H1 (cell line): ENCODE measurements at regions not wholly inside any gene's neighbourhood (a gene's known extent, or its start where the extent isn't known, plus 50 kb on each side); places are given as distances from the start of the nearest gene placed in this dataset.

ENCODE experiments used
- CTCF ChIA-PET: fragments of 300-600 bp; sonication (Branson Sonifier 250); formaldehyde crosslinking; loops from one replicate; lab custom pipeline; 2021; ENCODE audit not compliant: partially characterized antibody; lab: Charles Lee
- POLR2A ChIA-PET: fragments of 300-600 bp; sonication (Branson Sonifier 250); formaldehyde crosslinking; loops from one replicate; lab custom pipeline; 2021; ENCODE audit warnings: inconsistent platforms; ENCODE audit not compliant: partially characterized antibody; lab: Charles Lee
- DNase-seq, 2 experiments: peaks; one replicate each; pipeline versions ENCODE4 v3.0.0 to v3.0.0-alpha.2; 2010 to 2022; ENCODE audit warnings: low spot score in 2 of 2, low read depth in 1 of 2, mixed read lengths in 1 of 2
- FAIRE-seq: peaks from 2 replicates; lab custom pipeline; 2011; peaks lifted over from hg19 to GRCh38; lab: Jason Lieb, UNC
- H2AFZ ChIP-seq: 2 replicates; pipeline ENCODE4 v1.8.1; 2012; ENCODE audit warnings: low read length, inconsistent platforms
- H2AK5ac ChIP-seq: 2 replicates; pipeline ENCODE4 v1.6.1; 2013; ENCODE audit warnings: low read depth, low read length
- H2BK120ac ChIP-seq: replicated peaks from 2 replicates; pipeline ENCODE3; 2013; ENCODE audit warnings: low read depth, low read length, inconsistent platforms
- H2BK12ac ChIP-seq: 2 replicates; pipeline ENCODE4 v1.6.1; 2013; ENCODE audit warnings: low read depth, low read length
- H2BK15ac ChIP-seq: 2 replicates; pipeline ENCODE4 v1.6.1; 2013; ENCODE audit warnings: low read length
- H2BK20ac ChIP-seq: 2 replicates; pipeline ENCODE4 v1.6.1; 2013; ENCODE audit warnings: low read length
- H2BK5ac ChIP-seq: 2 replicates; pipeline ENCODE4 v1.6.1; 2013; ENCODE audit warnings: low read depth, low read length
- H3K14ac ChIP-seq: 2 replicates; pipeline ENCODE4 v1.6.1; 2013; ENCODE audit warnings: inconsistent platforms; ENCODE audit not compliant: insufficient read length
- H3K18ac ChIP-seq: 2 replicates; pipeline ENCODE4 v1.6.1; 2013; ENCODE audit warnings: low read length; ENCODE audit errors: extremely low read depth
- H3K23ac ChIP-seq: 2 replicates; pipeline ENCODE4 v1.6.1; 2013; ENCODE audit warnings: inconsistent platforms; ENCODE audit not compliant: insufficient read length
- H3K23me2 ChIP-seq: 2 replicates; pipeline ENCODE4 v1.6.1; 2013; ENCODE audit warnings: low read depth, low read length
- H3K27ac ChIP-seq: 2 replicates; pipeline ENCODE4 v1.6.1; 2011; ENCODE audit warnings: low read depth, low read length, inconsistent platforms
- H3K27me3 ChIP-seq, 4 experiments: replicated peaks in 1 of 4; 1 replicate in 1 of 4; 2 replicates in 3 of 4; pipeline versions ENCODE4 v1.6.1 to v1.8.1; 2011 to 2013; ENCODE audit warnings: low read length in 3 of 4, mild to moderate bottlenecking in 3 of 4, inconsistent platforms in 2 of 4, mixed read lengths in 2 of 4, moderate library complexity in 1 of 4; ENCODE audit not compliant: control insufficient read depth in 3 of 4, insufficient read depth in 3 of 4; ENCODE audit errors: extremely low read depth in 1 of 4
- H3K36me3 ChIP-seq, 4 experiments: 2 replicates each; pipeline versions ENCODE4 v1.6.1 to v1.8.1; 2011 to 2013; ENCODE audit warnings: mild to moderate bottlenecking in 4 of 4, low read length in 3 of 4, moderate library complexity in 2 of 4, control low read depth in 1 of 4, inconsistent platforms in 1 of 4; ENCODE audit not compliant: insufficient read depth in 4 of 4, control insufficient read depth in 2 of 4
- H3K4ac ChIP-seq: replicated peaks from 2 replicates; pipeline ENCODE3; 2013; ENCODE audit warnings: low read length, low read depth, mixed read lengths, inconsistent platforms; ENCODE audit not compliant: insufficient read length
- H3K4me1 ChIP-seq, 4 experiments: replicated peaks in 1 of 4; 1 replicate in 1 of 4; 2 replicates in 3 of 4; pipeline versions ENCODE4 v1.6.1 to v1.8.1; 2011 to 2013; ENCODE audit warnings: low read length in 3 of 4, inconsistent platforms in 2 of 4, mixed read lengths in 1 of 4; ENCODE audit not compliant: insufficient read depth in 4 of 4, control insufficient read depth in 3 of 4
- H3K4me2 ChIP-seq, 2 experiments: 2 replicates each; pipeline versions ENCODE4 v1.6.1 to v1.8.1; 2011 to 2013; ENCODE audit warnings: low read depth in 2 of 2, low read length in 2 of 2, control low read depth in 1 of 2, inconsistent platforms in 1 of 2, mild to moderate bottlenecking in 1 of 2; ENCODE audit not compliant: insufficient read depth in 1 of 2
- H3K4me3 ChIP-seq, 4 experiments: fragments of 200-600, 300-600 bp in 1 of 4; sonication (generic), shearing (Covaris generic), sonication (Bioruptor Twin) in 1 of 4; 2 replicates each; pipeline versions ENCODE4 v1.5.1 to v1.8.1; 2011 to 2016; ENCODE audit warnings: low read length in 4 of 4, low read depth in 3 of 4, control low read depth in 2 of 4, inconsistent platforms in 2 of 4, mild to moderate bottlenecking in 2 of 4, mixed read lengths in 1 of 4, moderate library complexity in 1 of 4; ENCODE audit not compliant: insufficient read depth in 2 of 4; ENCODE audit errors: extremely low read depth in 1 of 4
- H3K56ac ChIP-seq: replicated peaks from 2 replicates; pipeline ENCODE3; 2013; ENCODE audit warnings: low read depth, mild to moderate bottlenecking, mixed read lengths, low read length, inconsistent platforms; ENCODE audit not compliant: insufficient read length
- H3K79me1 ChIP-seq: 2 replicates; pipeline ENCODE4 v1.6.1; 2013; ENCODE audit warnings: low read depth, low read length, control low read depth
- H3K79me2 ChIP-seq, 2 experiments: 2 replicates each; pipeline versions ENCODE4 v1.6.1 to v1.8.1; 2012 to 2013; ENCODE audit warnings: low read length in 2 of 2, mild to moderate bottlenecking in 2 of 2, inconsistent platforms in 1 of 2; ENCODE audit not compliant: insufficient read depth in 2 of 2, control insufficient read depth in 1 of 2
- H3K9ac ChIP-seq, 4 experiments: replicated peaks in 1 of 4; 1 replicate in 1 of 4; 2 replicates in 3 of 4; pipeline versions ENCODE4 v1.6.1 to v1.8.1; 2011 to 2013; ENCODE audit warnings: low read depth in 3 of 4, low read length in 3 of 4, control low read depth in 2 of 4, mild to moderate bottlenecking in 2 of 4, moderate library complexity in 2 of 4, inconsistent platforms in 1 of 4; ENCODE audit errors: extremely low read depth in 1 of 4
- H3K9me3 ChIP-seq, 2 experiments: 2 replicates each; pipeline versions ENCODE4 v1.6.1 to v1.8.1; 2012 to 2013; ENCODE audit warnings: mild to moderate bottlenecking in 2 of 2, moderate library complexity in 2 of 2, control low read depth in 1 of 2, inconsistent platforms in 1 of 2, low read depth in 1 of 2, low read length in 1 of 2, mixed read lengths in 1 of 2; ENCODE audit not compliant: insufficient read depth in 2 of 2
- H4K20me1 ChIP-seq, 2 experiments: replicated peaks in 1 of 2; 2 replicates each; pipeline versions ENCODE3 to v1.8.1; 2011 to 2013; ENCODE audit warnings: inconsistent platforms in 2 of 2, low read length in 2 of 2, mild to moderate bottlenecking in 1 of 2; ENCODE audit not compliant: insufficient read depth in 2 of 2, control insufficient read depth in 1 of 2
- H4K5ac ChIP-seq: 2 replicates; pipeline ENCODE4 v1.6.1; 2013; ENCODE audit warnings: low read length, low read depth, mixed read lengths, inconsistent platforms; ENCODE audit not compliant: insufficient read length
- H4K8ac ChIP-seq: 2 replicates; pipeline ENCODE4 v1.8.0; 2013; ENCODE audit warnings: mild to moderate bottlenecking, moderate library complexity, low read length, inconsistent platforms; ENCODE audit not compliant: insufficient read depth; ENCODE audit errors: extremely low read depth
- H4K91ac ChIP-seq: replicated peaks from 2 replicates; pipeline ENCODE3; 2013; ENCODE audit warnings: low read length, mixed read lengths, inconsistent platforms; ENCODE audit not compliant: insufficient read length
- CEBPB ChIP-seq: IDR thresholded peaks from 2 replicates; pipeline ENCODE4 v1.6.1; 2012; ENCODE audit warnings: low read depth, low read length
- E2F6 ChIP-seq: IDR thresholded peaks from 2 replicates; pipeline ENCODE4 v1.6.1; 2012; ENCODE audit warnings: inconsistent platforms
- EZH2 ChIP-seq: fragments of 200-600 bp; sonication (generic); IDR thresholded peaks from 2 replicates; pipeline ENCODE4 v1.7.1; 2012; ENCODE audit warnings: low read depth, mild to moderate bottlenecking, moderate library complexity, low read length, inconsistent platforms; ENCODE audit not compliant: severe bottlenecking
- KDM5A ChIP-seq: fragments of 200-600 bp; IDR thresholded peaks from 2 replicates; pipeline ENCODE4 v1.7.1; 2012; ENCODE audit warnings: mild to moderate bottlenecking, low read length, inconsistent platforms, mixed read lengths
- MAFK ChIP-seq: IDR thresholded peaks from 2 replicates; pipeline ENCODE4 v1.6.1; 2012; ENCODE audit warnings: low read depth, mild to moderate bottlenecking, improper control_type of control experiment, low read length
- PHF8 ChIP-seq: fragments of 200-600 bp; sonication (generic); conservative IDR thresholded peaks from 2 replicates; pipeline ENCODE4 v1.7.1; 2012; ENCODE audit warnings: low read depth, mild to moderate bottlenecking, inconsistent platforms, low read length, moderate library complexity
- RAD21 ChIP-seq, 2 experiments: IDR thresholded peaks in 1 of 2; conservative IDR thresholded peaks in 1 of 2; 2 replicates each; pipeline ENCODE4 v1.6.1; 2011; ENCODE audit warnings: low read depth in 2 of 2, low read length in 2 of 2, improper control_type of control experiment in 1 of 2, inconsistent platforms in 1 of 2, mild to moderate bottlenecking in 1 of 2, moderate library complexity in 1 of 2
- SUZ12 ChIP-seq: fragments of 200-600 bp; sonication (generic); IDR thresholded peaks from 2 replicates; pipeline ENCODE4 v1.6.1; 2012; ENCODE audit warnings: mild to moderate bottlenecking, inconsistent platforms, low read length, moderate library complexity, mixed read lengths
- TAF1 ChIP-seq: IDR thresholded peaks from 2 replicates; pipeline ENCODE4 v1.6.1; 2011; ENCODE audit warnings: mild to moderate bottlenecking, low read depth, low read length
- USF2 ChIP-seq: IDR thresholded peaks from 2 replicates; pipeline ENCODE4 v1.6.1; 2011; ENCODE audit warnings: low read length, improper control_type of control experiment
- ZNF274 ChIP-seq: IDR thresholded peaks from 2 replicates; pipeline ENCODE4 v1.7.0; 2012; ENCODE audit warnings: low read length, borderline replicate concordance; ENCODE audit errors: extremely low read depth
- WGBS, 2 experiments: shearing (Covaris generic) in 1 of 2; methylation state at CpG; one replicate each; pipeline versions ENCODE4 v1.1.6 to v1.1.7; 2013 to 2015; ENCODE audit warnings: low lambda C conversion rate in 2 of 2, mixed read lengths in 2 of 2, inconsistent platforms in 1 of 2, low coverage in 1 of 2, missing lambda C conversion rate in 1 of 2; ENCODE audit not compliant: insufficient replicate concordance in 2 of 2, insufficient coverage in 1 of 2, insufficient read length in 1 of 2; ENCODE audit errors: extremely low coverage in 1 of 2, missing lambda C conversion rate in 1 of 2; 5-methylcytosine and 5-hydroxymethylcytosine counted together

DNA sequence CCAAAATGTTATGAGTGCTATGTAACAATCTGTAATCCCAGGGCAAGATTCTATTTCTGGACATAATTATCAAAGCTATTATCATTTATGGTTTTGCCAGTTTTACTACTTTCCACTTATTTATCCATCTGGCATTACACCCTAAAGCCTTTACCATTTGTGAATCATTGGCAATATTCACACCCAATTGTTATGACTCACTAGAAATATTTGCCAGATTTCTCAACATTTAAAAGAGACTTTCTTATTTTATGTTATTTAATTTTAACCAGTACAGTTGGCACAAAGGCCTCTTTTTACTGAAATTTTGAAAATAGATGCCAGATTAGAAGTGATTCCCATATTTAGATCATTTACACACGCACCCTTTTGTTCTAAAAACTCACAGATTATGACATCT is 242.7 kb upstream of the WDFY3 start (continued):
- no peak for TF ChIP-seq KDM5A

DNA sequence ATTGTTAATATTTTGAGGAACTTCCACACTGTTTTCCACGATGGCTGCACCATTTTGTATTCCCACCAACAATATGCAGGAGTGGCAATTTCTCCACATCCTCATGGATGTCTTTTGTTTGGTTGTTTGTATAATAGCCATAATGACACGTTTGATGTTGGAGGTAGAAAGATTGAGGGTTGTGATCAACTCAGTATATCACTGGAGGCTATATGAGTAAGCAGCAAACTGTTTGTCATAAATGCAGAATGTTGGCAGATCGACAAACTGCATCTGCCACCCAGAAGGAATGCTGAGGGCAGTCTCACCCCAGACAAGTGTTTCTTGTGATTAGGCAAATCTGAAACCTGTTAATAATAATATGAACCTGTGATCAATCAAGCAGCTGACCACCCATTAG is 243.9 kb upstream of the WDFY3 start:
- CTCF ChIA-PET, result no interaction called here
- Histone ChIP-seq H3K56ac (no peak overlapping the region), H2AFZ (no peak overlapping the region), H3K79me1 (no peaks in the 10 kb centered on the region), H3K9me3 (peaks cover 0 to 2% of the 10 kb centered on the region in 2 experiments; a peak in 1 of 4 replicates), H3K18ac (no peak overlapping the region), H4K5ac (no peak overlapping the region), H3K23me2 (no peaks in the 10 kb centered on the region), H2BK12ac (no peak overlapping the region), H2BK120ac (no peak overlapping the region), H3K23ac (no peak overlapping the region), H3K4me3 (no peak overlapping the region), H4K8ac (no peak overlapping the region), H3K27me3 (no peaks in the 10 kb centered on the region), H3K4me1 (no peaks in the 10 kb centered on the region), H3K14ac (no peak overlapping the region), H2AK5ac (no peak overlapping the region), H3K4me2 (no peak overlapping the region), H2BK5ac (no peak overlapping the region), H3K9ac (no peak overlapping the region), H3K36me3 (no peaks in the 10 kb centered on the region; a peak in 1 of 8 replicates), H4K91ac (no peak overlapping the region), H3K27ac (no peak overlapping the region), H3K79me2 (no peaks in the 10 kb centered on the region), H3K4ac (no peak overlapping the region), H2BK15ac (no peak overlapping the region), H2BK20ac (no peak overlapping the region), H4K20me1 (no peaks in the 10 kb centered on the region)
- POLR2A ChIA-PET, result no interaction called here
- FAIRE-seq, result no peak
- DNase-seq, result no peak
- 83% methylated on average over 3 of the region's 3 CpGs; no CpG with 5 or more reads in 1 of the 2 experiments for WGBS, 2 experiments
- no peak for TF ChIP-seq CEBPB
- TF ChIP-seq EZH2, result no peak
- TF ChIP-seq MAFK, result no peak
- TF ChIP-seq USF2, result no peak
- no peak for TF ChIP-seq SUZ12
- TF ChIP-seq RAD21 (IDR thresholded peaks at IDR 0.05 in 1 of 2, conservative IDR thresholded peaks at IDR 0.05 in 1 of 2; ENCODE audit: low read depth in 2 of 2, low read length in 2 of 2), result no peak
- TF ChIP-seq PHF8, result no peak
- TF ChIP-seq TAF1, result no peak
- no peak for TF ChIP-seq ZNF274
- no peak for TF ChIP-seq E2F6
